Fibroblast of villous mesenchyme (primary cell): ENCODE measurements at regions not wholly inside any gene's neighbourhood (a gene's known extent, or its start where the extent isn't known, plus 50 kb on each side); places are given as distances from the start of the nearest gene placed in this dataset.

Experiments used
- DNase-seq: peaks from one replicate; pipeline ENCODE4 v3.0.0-alpha.2; 2010; ENCODE audit warnings: low read depth
- H3K4me3 ChIP-seq: 2 replicates; pipeline ENCODE4 v1.5.1; 2011; ENCODE audit warnings: low read depth, mild to moderate bottlenecking, low read length
- TF ChIP-seq, protein P1 (sequence below): IDR thresholded peaks from 2 replicates; pipeline ENCODE4 v1.5.1; 2012; ENCODE audit warnings: low read depth, mild to moderate bottlenecking, low read length; ENCODE audit not compliant: insufficient read depth

DNA sequence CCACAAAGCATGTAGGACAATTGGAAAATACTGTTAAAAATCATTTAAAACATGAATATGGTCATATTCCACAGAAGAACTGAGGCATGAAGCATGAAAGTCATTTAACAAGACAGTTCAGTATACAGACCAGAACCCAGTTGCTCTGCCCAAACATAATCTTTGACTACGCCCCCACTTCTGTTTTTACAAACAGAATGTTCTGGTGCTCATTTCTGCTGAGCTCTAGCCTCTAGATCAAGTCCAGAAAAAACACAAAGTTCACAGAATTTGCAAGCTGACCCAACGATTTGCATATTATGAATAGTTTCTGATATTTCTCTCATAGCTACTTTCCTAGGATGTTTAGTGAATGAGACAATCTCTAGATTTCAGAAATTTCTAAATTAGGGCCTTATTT lies 424.9 kb downstream of the PID1 start:
- TF ChIP-seq, protein P1, sequence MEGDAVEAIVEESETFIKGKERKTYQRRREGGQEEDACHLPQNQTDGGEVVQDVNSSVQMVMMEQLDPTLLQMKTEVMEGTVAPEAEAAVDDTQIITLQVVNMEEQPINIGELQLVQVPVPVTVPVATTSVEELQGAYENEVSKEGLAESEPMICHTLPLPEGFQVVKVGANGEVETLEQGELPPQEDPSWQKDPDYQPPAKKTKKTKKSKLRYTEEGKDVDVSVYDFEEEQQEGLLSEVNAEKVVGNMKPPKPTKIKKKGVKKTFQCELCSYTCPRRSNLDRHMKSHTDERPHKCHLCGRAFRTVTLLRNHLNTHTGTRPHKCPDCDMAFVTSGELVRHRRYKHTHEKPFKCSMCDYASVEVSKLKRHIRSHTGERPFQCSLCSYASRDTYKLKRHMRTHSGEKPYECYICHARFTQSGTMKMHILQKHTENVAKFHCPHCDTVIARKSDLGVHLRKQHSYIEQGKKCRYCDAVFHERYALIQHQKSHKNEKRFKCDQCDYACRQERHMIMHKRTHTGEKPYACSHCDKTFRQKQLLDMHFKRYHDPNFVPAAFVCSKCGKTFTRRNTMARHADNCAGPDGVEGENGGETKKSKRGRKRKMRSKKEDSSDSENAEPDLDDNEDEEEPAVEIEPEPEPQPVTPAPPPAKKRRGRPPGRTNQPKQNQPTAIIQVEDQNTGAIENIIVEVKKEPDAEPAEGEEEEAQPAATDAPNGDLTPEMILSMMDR, result no peak
- no peak overlapping the region for H3K4me3 ChIP-seq
- no peak for DNase-seq

GRCh38 chr2:228845162-228845925 lies 425.7 kb downstream of the PID1 start:
- DNase-seq, result no peak
- TF ChIP-seq, protein P1, result no peak
- no peak overlapping the region for H3K4me3 ChIP-seq

GRCh38 chr2:228841877-228842276 lies 429.2 kb downstream of the PID1 start:
- DNase-seq, result peak; percentile 68
- TF ChIP-seq, protein P1, result no peak
- H3K4me3 ChIP-seq, result no peak overlapping the region

GRCh38 chr2:228841475-228841874 lies 429.6 kb downstream of the PID1 start:
- DNase-seq, result no peak
- H3K4me3 ChIP-seq, result no peak overlapping the region
- TF ChIP-seq, protein P1, result no peak

DNA sequence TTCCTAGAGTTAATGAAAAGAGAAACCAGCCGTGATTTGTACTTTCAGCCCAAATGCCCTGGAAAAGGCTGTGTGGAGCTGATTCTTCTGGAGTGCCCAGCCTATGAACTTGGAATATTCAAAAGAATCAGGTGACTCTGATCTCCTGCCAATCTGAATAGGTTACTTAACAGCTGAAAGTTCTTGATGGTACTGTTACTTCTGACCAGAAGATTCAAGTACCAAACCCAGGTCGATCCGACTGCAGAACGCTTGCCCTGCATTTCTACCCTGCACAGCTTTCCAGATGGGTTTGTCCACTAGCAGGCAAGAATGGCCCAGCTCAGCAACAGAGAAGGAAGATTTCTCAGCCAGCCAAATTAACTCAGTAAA lies 430.4 kb downstream of the PID1 start:
- no peak for DNase-seq
- TF ChIP-seq, protein P1, result no peak
- H3K4me3 ChIP-seq, result no peak overlapping the region

GRCh38 chr2:228840113-228840742 lies 430.9 kb downstream of the PID1 start:
- TF ChIP-seq, protein P1, result no peak
- H3K4me3 ChIP-seq, result no peak overlapping the region
- DNase-seq, result no peak
